ENCODE measurements at regions not wholly inside any gene's neighbourhood (a gene's known extent, or its start where the extent isn't known, plus 50 kb on each side); places are given as distances from the start of the nearest gene placed in this dataset.

DNA sequence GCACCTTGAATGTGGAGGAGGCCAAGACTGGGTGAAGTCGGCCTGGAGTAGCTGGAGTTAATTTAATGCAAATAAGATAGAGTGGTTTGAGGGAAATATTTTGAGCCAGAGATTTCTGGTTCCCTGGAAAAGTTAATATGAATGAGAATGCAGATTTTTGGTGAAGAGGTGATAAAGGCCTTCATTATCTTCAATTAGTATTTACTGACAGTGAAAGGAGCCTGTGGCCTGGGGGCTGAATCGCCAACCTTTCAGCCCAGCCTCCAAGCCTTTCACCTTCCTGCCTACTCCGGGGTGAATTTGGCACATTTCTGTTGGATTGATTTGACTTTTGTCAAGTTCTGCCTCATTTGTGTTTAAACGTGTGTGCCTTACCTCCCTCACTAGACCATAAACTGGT is 147.8 kb downstream of the SOX2 start:
- DNase-seq (ENCODE audit: low spot score), result no peak

DNA sequence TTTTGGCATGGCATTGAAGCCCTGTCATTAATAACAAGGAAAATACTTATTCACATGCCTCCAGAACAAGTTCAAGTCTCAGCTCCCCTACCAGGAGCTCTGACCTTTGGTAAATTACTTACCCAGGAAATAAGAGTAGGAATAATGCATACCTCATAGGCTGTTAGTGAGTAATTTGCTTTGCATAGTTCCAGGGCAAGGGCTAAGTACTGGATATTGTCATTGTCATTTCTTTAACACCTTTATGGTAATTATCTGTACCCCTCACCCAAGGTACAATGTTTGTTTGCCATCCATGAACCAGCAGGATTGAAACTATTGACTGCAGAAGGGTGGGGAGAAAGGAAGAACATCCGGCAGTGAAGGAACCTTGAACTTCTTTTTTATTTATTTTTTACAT is 148.5 kb downstream of the SOX2 start:
- no peak for DNase-seq (ENCODE audit: low spot score)

DNA sequence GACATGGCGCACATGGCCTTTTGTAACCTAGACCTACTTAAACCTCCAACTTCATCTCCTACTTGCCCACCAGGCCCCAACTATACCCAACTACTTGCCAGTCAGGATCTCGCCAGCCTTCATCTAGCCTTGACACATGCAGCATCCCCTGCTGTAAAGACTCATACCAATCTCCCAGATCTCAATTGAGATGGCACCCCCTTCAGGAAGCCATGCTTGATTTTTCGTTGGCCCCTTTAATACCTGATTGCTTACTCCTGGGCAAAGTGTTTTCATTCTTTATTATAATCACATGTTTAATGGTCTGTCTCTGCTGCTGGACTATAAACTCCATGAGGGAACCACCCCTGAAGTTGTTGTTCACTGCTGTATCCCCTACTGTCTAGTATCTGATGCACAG is 150.8 kb downstream of the SOX2 start:
- no peak for DNase-seq (ENCODE audit: low spot score)

DNA sequence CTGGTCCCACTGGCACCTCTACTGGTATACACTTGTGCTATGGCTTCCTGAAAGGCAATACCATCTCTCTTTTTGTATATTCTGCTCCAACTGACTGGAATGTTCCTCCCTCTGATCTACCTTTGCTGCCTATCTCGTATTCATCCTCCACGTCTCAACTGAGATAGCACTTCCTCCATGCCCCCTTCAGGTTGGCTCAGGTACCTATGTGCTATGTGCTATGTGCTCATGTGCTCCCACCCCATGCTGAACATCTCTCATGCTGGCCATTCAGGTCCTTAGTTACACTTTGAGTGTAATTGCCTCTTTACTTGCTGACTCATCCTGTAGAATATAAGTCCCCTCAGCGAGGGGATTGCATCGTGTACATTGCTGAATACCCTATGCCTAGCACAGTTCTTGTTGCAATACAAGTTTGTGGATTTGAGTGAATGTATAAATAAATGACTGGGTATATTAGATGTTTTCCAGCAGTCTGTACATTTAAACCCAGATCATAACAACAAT is 156.9 kb downstream of the SOX2 start:
- no peak for DNase-seq (ENCODE audit: low spot score)

DNA sequence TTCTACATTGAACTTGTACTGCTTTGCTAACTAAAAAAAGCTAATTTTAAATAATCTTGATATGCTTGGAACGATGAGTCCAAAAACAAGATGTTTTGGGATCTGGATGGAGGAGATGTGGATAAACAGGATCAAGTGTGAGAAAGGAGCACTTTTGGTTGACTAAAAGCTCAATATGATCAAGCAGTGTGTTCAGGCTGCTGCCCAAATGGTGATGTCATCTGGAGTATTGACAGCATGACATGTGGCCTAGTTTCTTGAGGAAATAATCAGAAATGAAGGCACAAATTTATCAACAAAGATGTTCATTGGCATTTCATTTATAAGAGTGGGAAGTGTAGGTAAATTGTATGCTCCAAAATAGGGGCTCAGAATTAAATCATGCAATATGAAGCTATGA is 161.2 kb downstream of the SOX2 start:
- DNase-seq (ENCODE audit: low spot score), result no peak

DNA sequence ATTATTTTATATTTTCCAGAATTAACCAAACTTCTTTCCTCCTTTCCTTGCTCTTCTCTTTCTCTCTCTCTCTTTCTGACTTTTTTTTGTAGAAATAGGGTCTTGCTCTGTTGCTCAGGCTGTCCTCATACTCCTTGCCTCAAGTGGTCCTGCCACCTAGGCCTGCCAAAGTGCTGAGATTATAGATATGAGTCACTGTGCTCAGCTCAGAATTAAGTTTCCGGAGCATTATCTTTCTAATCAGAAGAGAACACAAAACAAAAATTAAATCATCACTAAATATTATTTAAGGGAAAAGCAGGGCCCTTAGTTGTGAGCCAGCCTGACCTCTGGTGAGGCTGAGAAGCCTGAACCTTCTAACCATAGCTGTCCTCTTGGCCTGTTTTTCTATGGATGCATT is 168.2 kb downstream of the SOX2 start:
- DNase-seq (ENCODE audit: low spot score), result no peak

DNA sequence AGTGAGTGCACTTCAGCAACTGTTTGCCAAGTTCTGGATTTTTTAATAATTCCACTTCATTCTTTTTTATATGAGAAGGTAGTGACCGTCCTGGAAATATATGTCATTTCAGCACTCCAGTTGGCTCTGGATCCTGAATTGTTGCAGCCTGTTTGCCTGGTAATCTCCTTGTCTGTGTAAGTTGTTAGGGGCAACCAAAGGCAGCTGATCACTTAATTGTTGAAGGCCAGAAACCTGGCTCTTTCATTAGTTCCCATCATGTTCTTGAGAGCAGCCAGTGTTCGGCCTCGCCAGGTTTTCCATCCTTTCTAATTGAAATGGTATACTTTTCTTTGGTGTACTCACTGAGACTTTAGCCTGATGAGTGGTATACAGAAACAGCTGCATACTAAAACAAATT is 168.6 kb downstream of the SOX2 start:
- DNase-seq (ENCODE audit: low spot score), result no peak

DNA sequence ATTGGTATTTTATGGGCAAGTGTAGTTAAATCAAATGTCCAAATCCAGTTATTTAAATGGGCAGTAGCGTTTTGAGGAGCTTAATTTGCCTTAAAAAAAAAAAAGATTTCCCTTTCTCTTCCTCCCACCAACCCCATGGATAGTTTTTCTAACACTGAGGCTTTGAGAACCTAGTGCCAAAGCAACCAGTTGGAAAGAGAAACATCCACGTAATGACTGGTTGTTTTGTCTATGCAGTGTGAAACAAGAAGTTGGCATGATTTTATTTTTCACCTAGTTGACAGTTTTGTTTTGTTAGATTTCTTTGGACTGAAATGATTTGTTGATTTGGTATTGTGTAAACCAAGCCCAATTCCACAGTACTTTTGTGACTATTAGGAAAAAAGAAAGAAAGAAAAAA is 170.0 kb downstream of the SOX2 start:
- DNase-seq (ENCODE audit: low spot score), result no peak

DNA sequence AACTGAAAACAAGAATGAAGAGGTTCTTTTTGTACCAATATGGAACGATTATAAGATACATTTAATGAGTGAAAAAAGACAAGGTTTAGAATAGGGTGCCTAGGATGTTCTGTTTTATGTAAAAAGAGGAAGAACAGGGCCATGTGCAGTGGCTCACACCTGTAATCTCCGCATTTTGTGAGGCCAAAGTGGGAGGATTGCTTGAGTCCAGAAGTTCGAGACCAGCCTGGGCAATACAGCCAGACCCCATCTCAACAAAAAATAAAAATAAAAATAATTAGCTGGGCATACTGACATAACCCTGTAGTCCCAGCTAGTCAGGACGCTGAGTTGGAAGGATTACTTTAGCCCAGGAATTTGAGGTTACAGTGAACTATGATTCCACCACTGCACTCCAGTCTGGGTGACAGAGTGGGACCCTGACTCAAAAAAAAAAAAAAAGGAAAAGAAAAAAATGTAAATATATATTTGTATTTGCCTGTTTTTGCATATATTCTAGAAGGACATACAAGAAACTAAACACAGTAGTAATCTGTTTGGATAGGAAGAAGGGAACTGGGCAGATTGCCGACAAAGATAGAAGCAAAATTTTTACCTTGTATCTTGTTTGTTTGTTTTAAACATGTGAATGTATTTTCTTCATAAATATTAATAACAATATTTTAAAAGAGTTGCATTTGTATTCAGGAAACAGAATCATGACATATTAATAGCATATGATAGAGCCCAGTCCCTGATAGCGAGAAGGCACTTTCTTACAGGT is 174.3 kb downstream of the SOX2 start:
- DNase-seq (ENCODE audit: low spot score), result no peak

DNA sequence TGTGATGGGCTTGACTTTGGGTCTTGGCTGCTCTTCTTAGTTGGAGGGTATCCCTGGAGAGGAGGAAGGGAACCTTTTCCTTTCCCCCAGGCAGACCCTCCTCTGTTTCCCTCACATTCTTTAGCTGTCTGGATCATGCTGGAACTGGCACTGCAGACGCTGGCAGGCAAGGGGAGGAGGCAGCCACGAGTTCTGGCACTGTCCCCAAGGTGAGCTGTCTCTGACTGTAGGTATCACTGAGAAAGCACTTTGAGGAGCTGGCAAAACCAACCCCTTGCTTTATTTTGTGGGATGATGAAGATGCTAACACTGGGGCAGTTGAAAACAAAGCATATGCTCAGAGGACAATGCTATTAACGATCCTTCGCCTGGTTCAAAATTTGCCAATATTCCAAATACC is 175.0 kb downstream of the SOX2 start:
- no peak for DNase-seq (ENCODE audit: low spot score)

DNA sequence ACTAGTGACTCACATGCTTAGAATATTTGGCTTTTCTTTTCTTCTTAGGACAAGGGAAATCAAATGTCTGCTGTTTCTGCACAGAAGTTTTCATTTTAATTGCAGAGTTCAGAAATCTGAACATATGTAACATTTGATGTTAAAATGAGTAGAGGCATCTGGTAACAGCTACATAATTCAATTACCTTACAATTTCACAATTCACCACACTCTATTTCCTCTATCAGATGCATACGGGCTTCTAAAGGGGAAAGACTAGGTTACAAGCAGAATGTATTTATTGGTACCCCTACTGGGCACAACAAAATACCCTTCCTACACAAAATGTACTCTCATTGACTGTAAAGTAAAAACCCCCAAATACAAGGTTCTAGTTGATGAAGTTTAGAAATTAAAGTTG is 176.0 kb downstream of the SOX2 start:
- no peak for DNase-seq (ENCODE audit: low spot score)

DNA sequence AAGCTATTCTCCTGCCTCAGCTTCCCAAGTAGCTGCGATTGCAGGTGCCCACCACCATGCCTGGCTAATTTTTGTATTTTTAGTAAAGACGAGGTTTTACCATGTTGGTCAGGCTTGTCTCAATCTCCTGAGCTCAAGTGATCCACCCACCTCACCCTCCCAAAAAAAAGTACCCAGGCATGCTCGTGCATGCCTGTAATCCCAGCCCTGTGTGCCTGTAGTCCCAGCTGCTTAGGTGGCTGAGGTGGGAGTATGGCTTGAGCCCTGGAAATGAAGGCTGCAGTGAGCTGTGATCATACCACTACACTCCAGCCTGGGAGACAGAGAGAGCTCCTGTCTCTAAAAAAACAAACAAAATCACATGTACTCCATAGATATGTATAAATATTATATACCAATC is 176.5 kb downstream of the SOX2 start:
- DNase-seq (ENCODE audit: low spot score), result no peak

DNA sequence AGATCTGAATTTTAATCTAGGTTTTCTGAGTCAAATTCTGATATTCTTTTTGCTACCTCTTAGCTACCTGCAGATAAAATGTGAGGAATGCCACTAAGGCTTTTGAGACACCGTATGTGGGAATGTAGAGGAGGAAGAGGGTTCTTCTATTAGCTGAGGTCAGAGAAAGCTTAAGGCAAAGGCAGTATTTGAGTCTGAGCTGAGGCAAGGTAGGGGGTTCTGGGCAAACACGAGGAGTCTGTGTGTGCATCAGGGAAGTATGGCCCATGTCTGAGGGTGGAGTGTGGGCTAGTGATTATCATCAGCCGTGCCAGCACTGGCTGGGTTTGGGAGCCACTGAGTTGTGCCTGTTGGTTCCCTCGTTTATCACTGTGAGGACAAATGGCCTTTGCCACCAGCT is 181.1 kb downstream of the SOX2 start:
- no peak for DNase-seq (ENCODE audit: low spot score)

DNA sequence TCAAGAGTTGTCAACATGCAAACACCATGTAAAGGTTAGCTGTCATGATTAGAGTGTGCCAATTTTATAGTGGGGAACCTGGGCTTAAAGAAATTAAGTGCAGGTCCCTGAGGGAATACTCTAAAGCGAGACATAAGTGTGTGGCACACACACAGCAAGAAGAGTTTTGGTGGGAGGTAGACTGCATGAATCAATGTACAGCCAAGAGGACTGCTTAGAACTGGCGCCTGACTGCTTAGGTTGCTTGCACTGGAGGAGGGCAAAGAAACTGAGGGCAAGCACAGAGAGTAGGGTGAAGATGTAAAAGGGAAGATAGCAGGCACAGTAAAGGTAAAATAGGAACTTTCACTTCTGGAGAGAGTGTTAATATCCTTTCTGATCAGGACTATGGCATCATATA is 184.9 kb downstream of the SOX2 start:
- no peak for DNase-seq (ENCODE audit: low spot score)

DNA sequence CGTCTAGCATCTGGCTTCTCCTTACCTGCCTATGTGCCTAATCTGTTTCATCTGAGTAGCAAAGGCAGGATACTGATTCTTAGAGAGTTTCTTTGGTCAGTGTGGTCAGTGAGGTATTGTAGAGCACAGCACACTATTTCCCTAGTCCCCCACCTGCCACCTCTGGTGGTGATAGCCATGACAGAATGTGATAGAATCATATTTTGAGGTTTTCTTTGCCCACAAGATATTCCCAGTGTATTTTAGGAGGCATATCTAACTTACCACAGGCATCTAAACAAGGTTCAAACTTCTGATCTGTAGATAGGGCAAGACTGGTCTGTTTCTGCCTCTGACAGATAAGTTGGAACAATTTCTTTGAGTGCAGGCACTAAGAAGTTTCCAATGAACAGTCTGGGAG is 188.0 kb downstream of the SOX2 start:
- DNase-seq (ENCODE audit: low spot score), result no peak

DNA sequence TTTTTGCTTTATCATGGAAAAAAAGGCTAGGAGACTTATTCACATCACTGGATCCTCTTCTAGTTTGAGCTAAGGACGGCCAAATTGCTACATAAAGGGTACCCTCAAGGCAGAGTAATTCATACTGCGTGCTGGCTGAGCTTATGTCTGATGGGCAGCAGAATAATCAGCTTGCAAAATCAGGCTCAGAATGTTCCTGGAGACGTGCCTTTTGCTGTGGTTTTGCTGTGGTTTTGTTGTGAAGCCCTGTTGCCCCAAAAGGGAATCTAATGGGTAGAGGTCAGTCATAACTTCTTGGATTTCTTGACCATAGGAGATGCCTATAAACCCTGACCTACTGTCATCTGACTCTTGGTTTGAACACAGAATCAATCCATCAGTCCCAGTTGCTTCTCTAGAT is 189.9 kb downstream of the SOX2 start:
- DNase-seq (ENCODE audit: low spot score), result no peak

DNA sequence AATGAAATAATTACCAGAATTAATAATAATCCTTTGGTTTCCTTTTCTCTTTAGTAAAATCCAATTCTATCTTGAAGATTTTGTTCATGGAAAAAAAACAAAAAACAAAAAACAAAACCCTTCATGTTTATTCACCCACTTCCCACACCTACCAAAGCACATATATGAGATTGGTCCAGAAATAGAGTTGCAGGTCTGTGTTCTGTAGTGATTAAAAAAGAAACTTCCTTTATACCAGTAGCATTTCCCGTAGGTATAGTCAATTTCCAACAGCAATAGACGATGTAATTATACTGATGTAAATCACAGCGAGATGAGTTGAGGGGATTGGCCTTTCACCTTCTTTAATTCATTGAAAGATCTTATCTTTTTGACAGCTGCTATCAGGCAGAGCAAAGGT is 194.6 kb downstream of the SOX2 start:
- DNase-seq (ENCODE audit: low spot score), result no peak

DNA sequence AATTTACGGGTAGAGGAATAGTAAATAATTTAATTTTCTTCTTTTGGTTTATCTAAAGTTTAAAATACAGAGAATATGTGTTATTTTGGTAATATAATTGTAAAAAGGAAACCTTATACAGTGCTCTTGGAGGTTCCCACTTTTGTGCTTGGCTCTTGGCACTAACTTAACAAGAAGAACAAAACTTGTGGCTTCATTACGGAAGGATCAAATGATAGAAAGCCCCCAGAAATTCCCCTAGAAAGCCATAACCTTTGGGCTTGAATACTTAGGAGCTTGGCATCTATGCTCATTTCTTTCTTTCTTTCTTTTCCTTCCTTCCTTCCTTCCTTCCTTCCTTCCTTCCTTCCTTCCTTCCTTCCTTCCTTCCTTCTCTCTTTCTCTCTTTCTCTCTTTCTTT is 197.5 kb downstream of the SOX2 start:
- DNase-seq (ENCODE audit: low spot score), result no peak

DNA sequence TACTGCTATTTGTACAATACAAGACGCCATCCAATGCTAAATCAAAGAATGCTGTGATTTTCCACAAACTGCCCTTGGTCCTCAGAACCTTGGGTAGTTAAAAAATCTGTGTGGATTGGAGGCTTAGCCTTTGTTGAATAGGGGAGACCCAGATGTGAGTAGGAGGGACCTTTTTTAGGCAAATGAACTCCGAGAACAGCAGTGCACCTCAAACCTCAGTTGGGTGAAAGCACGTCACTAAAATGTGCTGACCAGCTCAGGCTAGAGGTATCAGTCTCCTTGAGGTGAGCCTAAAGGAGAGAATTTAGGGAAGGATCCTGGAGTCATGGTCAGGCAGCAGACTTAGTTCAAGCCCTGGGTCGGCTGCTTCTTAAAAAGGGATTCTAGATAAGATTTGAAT is 200.7 kb downstream of the SOX2 start:
- DNase-seq (ENCODE audit: low spot score), result no peak

DNA sequence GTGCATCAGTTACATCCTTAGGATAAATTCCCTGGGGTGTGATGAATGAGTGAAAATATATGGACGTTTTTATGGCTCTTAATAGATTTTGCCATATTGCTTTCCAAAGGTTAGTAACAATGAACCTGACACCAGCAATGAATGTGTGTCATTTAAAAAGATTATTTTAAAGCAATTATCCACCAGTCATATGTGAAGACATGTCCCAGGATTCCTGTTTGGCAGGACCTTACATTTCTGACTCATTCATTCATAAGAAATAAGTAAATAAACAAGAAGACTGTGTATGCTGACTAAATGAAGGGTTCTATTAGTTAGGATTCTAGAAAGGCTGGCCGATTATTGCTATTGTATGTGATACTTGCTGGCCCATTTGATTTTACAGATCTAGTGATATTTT is 201.5 kb downstream of the SOX2 start:
- DNase-seq (ENCODE audit: low spot score), result no peak

DNA sequence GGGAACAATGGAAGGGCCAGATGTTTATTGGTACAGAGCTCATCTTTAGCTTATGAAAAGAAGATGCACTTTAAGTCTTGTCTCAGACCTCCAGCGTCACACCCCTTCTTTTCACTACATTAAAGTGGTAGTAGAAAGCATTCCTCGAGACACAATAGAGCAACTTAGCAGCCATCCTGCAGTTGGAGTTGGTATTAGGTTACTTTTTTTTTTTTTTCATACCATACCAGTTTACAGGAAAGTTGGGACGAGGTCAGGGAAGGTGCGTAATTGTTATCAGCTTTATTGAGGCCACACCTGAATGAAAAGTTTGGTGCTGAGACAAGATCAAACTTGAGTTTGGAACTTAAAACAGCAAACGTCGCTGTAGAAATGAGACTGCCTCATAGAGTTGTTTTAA is 203.8 kb downstream of the SOX2 start:
- no peak for DNase-seq (ENCODE audit: low spot score)

DNA sequence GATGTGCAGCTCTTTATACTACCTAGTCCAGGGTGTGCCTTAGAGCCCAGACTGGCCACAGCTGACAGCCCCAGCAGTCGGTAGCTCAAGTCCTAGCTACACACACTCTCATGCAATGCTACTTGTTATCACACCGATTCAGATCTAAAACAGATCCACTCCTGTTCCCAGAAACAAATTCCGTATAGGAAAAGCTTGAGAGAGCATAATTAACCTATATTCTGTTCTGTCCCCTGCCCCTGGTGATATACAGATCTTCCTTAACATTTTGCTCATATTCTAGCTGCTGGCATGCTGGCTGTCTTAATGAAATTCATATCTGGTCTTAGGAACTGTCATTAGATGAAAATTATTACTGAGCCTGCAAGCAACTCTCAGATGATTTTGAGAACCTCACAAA is 204.3 kb downstream of the SOX2 start:
- DNase-seq (ENCODE audit: low spot score), result no peak

DNA sequence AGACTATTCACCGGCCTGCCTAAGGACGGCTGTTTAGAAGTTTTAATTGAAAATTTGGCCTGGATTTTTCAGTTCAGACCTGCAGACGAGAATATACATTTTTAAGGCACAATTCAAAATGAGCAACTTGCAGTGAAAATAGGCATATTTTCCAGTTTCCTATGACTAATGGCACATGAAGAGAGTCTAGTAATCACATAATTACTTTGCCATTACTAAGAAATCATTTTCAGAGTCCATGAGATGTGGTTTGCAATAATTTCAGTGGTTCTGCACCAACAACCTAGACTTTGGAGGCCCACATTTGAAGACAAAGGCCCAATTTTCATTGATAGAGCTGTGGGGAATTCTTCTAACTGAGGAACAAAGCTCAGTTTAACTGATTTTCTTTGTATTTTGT is 205.3 kb downstream of the SOX2 start:
- no peak for DNase-seq (ENCODE audit: low spot score)

DNA sequence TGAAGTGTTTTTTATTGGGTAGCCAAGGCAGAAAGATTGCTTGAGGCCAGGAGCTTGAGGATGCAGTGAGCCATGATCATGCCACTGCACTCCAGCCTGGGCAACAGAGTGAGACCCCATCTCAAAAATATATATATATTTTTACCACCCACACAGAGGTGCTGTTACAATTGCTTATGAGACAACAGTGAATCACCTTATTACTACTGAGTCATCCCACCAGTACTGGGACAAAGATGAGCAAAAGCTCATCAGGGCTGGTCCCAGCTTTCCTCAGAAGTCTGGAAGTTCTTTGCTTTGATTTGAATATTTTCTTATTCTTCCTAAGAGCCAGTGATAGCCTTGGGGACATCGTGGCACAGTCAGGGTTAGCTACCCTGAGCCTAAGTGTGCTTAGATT is 207.7 kb downstream of the SOX2 start:
- DNase-seq (ENCODE audit: low spot score), result no peak

DNA sequence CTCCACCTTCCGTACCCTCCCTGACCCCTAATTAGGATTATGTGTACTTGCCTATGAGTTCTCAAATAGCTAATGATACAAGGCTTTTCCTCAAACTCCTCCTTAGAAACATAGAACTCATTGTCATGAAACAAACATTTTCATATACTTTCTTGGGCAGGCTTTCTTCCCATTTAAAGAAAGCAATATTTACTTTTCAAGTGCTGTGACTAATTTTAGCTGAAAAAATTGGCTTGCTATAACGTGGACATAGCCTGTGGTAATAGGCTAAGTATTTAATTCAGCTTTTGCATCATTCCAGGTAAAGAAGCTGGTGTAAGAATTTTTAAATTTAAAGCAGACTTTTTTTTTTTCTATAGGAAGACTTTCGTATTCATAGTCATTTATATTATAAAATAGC is 208.7 kb downstream of the SOX2 start:
- no peak for DNase-seq (ENCODE audit: low spot score)
